Stimulated activated CD8-positive, alpha-beta memory T cell treated with anti-CD3 and anti-CD28 coated beads, Interleukin-15, amount 100 ng/mL, for 48 hours (primary cell): ENCODE measurements at regions not wholly inside any gene's neighbourhood (a gene's known extent, or its start where the extent isn't known, plus 50 kb on each side); places are given as distances from the start of the nearest gene placed in this dataset.

Experiments
- DNase-seq, 2 donors: peaks; one replicate each; pipeline ENCODE4 v3.0.0-alpha.2; 2020; ENCODE audit warnings: low read depth in 2 of 2

DNA sequence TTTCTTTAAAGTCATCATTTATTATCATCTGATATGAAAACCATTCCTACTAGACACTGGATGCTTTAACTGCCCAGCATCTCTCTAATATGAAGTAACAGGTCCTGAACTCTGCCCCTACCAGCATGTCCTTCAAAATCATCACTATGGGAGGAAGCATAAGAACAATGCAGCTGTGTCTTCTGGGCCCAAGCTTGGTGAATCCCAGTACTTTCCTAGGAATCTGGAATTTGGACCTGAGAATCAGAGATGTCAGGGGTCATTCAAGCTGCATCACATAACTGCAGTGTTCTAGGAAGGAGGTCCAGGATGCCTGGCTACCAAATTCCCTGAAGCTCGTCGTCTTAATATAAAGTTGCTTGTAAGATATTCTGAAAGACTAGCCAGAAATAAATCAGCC is 182.7 kb downstream of the AHR start:
- DNase-seq, result no peak

DNA sequence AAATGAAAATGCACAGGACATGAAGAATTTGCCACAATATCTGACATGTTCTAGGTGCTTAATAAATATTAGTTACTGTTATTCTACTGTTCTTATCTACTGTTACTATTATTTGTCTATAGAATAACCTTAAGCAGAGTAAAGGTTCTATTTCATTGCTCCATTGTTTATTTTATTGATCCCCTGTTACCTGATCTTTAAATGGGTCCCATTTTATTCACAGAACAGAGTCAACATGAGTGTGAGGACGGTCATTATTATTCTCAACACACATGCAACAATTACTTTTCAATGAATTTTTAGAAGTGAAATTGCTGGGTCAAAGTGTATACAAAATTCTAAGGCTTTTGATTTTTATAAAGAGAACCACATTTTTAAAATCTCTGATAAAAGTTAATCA is 186.9 kb downstream of the AHR start:
- no peak for DNase-seq

DNA sequence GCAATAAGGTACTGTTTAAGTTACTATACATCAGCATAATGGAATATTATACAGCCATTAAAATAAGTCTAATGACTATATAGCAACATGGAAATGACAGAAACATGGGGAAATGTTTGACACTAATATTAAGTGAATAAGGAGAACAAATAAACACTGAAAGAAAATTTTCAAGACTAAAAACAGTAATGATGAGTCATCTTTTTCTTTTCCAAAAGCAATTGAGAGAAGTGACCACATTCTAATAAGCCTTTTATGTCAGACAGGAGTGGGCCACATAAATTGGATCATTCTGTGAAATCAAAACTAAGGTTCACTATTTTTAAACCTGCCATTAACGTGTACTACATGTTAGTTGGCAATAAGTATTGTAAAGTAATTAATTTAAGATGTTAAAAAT is 187.5 kb downstream of the AHR start:
- DNase-seq, result no peak

DNA sequence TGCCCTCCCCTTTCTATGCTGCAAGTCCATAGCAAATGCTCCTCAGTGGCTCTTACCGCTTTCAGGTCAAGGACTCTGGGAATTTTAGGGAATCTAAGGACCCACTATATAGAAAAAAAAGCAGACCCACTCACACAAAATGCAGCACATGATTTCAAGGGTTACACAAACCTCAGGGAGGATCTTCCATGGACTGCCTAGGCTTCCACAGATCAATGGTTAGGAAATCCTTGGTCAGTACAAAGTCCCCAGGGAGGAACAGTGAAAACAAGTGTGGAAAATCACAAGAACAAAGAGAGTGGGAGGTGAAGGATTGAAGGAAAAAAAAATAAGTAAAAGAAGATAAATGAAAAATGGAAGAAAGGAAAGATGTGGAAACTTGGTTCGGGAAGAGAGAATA is 188.4 kb downstream of the AHR start:
- no peak for DNase-seq

DNA sequence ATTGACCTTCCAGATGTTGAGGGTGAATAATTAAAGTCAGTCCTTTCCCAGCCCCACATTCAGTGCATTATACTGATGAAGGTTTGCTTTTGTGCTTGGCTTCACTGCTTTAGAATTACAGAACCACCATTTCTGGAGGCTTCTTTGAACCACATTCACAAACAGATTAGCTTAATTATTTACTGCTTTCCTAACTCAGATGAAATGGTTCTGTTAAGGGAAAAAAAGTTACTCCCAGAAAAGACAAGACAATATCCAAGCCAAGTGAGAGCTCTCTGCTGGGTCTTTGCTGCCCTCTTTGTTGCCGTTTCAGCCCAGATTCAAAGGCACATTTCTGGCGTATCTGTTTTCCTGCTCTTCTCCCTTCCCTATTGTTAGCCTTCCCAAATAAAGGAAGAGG is 188.9 kb downstream of the AHR start:
- DNase-seq, result no peak

DNA sequence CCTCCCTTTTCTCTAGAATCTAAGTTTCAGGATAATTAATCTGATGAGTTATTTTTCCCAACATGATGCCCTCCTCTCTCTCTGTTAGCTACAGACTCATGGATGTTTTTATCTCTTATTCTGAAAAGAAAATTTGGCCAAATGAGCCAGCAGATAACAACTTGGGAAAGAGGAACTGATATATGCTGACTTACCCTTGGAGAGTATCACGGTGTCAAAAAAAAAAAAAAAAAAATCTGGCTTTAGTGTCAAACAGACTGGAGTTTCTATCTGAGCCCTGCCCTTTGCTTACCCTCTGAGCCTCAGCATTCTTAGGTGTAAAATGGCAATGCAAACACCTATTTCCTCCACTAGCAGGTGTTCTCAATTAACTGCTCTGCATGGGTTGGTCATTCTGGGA is 190.4 kb downstream of the AHR start:
- DNase-seq, result no peak

DNA sequence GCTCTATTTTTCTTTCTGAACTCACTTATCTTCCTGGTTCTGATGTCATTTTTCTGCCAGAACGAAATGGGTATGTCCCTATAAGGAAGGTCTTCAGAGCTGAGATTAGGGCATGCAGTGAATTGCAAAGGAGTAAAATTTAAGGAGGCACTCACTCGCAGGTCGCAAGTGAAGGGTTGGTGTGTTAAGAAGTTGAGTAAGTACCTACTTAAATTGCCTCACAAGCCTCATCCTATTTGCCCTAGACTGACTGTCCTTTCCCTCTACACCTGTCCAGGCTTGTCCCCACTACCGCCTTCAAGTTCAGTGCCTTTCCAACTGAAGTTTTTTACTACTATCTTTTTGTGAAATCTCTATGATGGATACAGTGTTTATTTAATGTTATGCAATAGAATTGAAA is 191.5 kb downstream of the AHR start:
- no peak for DNase-seq

DNA sequence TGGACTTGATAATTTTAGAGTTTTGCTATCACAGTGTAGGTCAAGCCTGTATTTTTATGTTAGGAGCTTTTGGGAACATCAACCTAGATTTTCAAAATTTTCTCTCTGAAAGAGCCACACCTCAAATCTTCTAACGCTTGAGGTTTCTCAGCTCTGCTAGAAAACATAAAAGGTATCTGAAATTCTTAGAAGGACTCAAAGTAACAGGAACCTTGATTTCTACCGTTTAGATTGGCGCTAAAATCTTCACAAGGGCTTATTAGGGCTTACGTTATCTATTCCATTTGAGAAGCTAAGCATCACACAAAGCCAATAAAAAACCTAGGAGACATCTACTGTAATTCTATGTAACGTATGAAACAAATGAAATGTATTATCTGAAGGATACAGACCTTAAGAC is 192.4 kb downstream of the AHR start:
- no peak for DNase-seq

DNA sequence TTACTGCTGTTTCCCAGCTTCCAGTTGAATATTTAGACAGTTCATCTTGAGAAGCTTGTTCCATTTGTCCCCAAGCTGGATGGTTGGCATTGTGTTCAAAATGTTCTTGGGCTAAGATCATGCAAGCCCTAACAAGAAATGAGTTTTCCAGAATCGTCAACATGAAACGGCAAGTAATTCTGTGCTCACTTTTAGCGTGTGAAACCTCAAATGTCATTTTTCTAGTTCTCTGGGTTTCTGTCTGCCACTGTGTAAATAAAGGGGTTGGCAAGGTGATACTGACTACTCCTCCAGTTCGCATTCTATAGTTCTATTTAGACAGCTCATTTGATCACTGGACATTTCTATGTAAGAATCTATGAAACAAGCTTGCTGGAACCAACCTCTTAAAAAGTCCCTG is 194.0 kb downstream of the AHR start:
- no peak for DNase-seq

DNA sequence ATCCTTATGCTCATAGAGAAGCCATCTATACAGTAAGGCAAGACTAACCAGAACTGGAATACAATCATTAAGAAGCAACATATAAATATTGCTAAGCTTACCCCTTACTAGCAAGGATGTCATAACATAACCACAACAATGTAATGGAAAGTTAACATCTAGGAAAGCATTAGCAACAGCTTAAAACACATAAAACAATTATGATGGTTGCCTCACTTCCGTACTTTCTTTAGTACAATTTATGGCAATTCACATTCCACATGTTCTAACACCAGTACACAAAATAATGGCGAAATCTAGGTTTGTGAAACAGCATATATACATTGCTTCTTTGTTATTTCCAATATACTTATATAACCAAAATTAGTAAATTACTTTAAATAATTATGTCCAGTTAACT is 195.0 kb downstream of the AHR start:
- no peak for DNase-seq

DNA sequence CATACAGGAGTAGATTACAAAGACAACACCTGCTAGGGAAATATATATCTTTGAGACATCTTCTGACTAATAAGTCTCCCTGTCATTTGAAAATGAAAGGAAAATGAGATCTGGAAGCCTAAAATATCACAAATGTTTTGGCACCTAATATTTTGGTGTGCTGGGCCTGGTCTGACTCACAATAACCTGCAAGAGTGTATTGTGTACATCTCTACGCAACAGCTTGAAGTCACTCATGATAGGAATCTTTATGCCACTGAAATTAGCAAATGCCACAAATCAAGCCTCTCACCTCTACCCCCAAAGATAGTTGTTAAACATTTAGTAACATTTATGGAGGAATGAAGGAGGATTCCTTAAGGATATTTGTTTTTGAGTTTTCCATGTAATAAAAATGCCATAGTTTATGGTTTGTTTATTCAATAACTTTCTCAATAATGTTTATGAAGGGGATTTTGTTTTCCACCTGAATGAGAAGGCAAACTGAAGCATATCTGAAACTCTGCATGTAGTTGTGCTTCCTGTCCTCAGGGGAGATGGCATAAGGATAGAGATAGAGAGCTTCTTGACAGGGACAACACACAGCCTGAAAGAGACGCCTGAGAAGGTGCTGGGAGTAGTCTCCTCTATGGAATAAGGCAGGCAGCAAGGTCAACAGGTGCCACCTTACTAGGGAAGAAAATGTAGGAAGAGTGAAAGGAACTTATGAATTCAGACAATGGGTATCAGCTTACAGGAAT is 197.4 kb downstream of the AHR start:
- DNase-seq, result no peak

DNA sequence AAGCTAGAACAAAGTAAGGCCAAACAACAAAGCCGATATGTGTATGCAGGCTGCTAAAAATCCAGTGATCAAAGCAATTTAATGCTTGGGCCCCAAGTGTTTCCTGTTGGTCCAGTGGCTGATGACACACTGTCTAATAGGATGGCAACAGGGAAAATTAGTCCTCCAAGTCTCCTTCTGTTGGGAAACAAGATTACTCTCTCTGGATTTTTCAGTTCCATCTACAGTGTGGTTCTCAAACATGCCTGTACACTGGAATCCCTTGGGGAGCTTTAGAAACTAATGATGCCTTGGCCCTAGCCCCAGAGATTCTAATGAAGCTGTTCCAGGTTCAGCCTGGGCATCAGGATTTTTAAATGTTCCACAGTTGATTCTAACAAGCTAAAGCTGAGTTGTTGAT is 198.7 kb downstream of the AHR start:
- DNase-seq, result no peak

DNA sequence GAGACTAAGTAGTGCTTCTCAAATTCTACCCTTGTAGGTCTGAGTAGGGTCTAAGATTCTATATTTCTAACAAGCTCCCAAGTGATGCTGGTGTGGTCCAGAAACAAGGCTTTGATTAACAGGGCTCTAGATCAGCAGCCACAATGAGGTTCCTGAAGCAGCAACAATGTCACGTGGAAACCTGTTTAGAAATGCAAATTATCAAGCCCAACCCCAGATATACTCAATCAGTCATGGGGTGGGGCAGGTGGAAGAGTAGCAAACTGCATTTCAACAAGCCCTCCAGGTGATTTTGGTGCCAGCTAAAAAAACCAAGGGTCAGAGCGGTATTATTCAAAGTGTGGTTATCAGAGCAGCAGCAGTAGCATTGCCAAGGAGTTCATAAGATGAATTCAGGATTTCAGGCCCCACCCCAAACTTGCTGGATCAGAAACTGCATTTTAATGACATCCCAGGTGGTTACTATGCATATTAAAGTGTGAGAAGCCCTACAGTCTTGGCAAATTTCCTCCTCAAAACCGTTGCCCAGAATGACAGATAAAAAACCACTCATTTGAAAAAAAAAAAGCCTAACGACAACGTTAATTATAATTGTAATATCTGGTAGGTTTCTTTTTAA is 199.2 kb downstream of the AHR start:
- no peak for DNase-seq

DNA sequence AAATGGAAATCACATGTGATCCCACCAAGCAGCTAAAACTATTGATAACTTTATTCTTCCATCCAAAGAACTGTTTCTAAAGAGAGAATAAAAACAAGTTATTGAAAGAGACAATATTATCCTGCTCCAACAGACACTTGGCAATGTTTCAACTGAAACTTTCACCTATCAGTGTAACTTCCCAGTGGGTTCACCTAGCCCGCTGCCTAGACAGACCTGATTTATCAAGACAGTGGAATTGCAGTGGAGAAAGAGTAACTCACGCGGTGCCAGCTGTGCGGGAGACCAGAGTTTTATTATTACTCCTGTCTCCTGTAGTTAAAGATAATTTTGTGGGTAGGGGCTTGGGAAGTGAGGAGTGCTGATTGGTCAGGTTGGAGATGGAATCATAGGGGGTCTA is 199.8 kb downstream of the AHR start:
- no peak for DNase-seq

DNA sequence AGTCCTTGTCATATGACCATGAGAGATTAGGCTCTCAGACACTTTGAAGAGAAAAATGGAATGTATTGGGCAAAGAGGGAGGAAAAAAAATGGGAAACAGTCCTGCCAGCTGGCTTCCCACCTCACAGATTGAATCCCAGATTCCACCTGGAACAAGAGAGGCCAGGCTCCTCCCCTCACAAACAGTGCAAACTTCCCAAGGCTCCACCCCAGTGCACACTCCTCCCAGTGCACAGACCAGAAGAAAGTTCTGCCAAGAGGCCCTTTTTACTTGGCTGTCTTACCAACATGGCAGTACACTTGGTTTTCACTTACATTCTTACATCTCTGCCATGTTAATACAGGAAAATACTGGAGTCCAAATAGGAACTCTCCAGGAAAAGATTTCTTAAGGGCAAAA is 202.3 kb downstream of the AHR start:
- DNase-seq, result no peak

DNA sequence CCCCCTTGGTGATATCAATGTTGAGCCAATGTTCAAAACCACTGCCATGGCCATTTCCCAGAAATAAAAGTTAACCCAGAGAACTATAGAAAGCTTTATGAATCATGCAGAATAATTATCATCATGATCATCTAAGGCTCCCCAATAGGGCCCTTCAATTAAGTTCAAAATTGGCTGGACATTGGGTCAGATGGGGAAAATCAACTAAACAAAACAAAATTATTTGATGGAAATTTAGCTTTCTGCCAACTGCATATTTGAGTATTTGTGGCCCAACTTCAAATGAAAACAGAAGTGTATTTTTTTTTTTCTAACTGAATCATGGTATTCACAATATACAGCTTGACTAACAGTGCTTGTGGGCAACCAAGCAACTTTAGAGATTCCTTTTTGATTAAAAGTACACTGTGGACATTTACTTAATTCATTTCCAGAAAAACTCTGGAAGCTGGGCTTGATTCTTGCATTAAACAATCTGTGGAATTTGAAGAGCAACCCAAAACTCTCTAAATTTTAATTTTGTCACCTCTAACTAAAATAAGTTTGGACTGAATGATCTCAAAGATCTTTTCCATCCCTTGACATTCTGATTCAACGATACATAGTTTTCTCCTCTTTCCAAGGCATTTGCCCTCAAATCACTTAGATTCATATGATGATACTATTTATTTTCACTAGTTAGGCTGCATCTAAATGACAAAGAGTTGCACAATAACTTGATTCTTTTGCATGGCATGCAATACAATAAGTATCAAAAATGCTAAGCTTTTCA is 203.2 kb downstream of the AHR start:
- DNase-seq, result no peak

DNA sequence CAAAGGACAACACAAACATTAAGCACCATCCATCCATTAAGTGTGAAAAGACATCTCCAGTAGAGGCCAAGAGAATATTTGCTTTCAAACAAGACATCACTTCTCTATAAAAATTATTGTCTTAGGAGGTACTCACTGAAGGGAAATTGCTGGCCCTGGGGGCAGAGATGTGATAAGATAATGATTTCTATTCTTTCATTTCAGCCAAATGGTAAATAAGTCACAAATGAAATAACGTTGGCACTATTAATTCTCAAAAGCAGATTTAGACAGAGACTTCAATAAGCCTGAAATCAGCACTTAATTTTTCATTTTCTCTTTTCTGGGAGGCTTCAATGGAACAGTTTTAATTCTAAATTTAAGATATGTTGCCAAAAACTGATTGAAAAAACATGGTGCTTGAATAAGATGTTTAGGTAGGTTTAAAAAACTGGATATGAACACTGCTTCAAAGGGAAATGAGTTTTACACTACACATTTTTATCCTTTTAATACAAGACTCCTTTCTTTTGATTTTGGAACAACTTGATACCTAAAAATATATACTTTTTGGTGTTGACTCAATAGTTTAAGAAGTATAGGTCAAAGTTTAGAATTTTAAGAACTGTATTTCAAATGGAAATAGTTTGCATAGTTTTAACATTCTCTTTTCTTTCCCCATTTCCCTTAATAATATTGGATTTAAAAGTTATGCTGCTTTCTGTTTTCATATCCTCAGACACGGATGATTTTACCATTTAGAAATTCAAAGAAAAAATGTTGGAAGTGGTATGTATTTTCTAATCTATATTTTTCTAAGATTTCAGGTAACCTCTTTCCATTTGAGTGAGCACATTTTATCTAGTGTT is 204.0 kb downstream of the AHR start:
- DNase-seq, result no peak

DNA sequence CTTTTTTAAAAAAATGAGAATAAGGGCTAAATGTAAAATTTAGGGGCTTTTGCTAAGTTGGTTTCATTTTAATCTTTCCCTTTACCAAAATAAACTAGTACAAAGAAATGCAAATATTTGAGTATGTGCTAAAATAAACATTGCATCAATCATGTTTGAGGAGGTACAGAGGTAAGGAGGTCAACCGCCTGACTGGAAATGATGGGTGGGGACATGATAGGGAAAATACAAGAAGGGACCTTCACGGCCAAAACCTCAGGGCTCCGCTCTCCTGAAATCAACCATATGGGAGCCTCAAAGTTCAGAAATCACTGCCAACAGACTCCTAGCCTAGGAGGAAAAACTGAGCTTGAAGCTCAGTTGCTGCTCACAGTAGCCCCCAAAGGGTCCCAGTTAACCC is 207.6 kb downstream of the AHR start:
- DNase-seq, result no peak

DNA sequence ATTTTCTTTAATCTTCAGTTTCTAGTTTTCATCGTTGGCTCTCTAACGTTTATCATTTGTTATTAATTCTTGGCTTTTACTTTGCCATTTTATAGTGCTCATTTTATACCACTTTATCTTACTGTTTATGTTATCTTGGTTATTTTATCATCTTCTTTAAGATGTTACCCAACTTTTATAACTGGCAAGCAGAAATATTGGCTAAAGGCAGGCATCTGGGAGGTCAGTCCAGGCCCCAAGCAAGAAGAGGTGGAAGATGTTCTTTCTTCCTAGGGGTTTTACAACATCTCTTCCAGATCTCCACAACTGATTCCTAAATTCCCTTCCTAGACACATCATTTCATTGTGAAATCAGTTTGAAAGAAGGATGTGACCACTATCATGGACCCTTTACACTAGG is 208.1 kb downstream of the AHR start:
- DNase-seq, result no peak

DNA sequence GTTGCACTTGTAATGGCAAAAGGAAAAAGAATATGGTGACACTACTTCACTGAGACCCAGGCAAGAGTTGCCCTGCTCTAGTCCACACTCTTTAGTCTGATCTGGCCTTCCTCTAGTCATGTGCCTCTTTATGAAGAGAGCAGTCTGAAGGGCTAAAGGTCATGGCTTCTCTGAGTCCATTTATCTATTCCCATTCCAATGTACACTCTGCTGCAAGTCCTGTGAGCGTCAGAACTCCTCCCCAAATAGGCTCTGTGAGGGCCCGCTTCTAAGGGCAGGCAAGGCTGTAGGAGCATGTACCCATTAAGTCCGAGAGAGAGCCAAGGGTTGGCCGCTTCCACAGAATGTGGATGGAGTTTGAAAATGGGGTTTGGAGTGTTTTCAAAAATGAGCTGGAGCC is 209.3 kb downstream of the AHR start:
- DNase-seq, result no peak

DNA sequence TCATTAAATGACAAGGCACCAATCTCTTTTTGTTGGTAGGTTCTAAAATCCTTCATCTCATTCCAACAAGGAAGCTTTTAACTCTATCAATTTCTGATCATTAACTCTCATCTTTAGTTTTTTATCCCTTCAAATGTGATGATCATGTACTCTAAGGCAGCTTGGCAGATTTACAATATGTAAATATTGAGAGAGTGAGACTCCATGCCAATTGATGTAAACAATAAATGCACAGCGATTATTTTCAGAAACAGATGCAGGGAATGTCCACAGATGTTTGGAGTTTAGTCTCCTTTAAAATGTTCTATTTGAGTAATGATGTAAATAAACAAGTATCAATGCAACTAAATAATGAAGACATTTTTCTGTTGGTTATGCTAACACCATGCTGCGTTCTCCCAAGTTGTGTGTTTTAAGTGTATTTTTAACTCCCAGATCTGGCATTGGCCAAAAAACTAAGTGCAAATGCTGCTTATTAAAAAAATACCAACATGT is 213.8 kb downstream of the AHR start:
- DNase-seq, result no peak

DNA sequence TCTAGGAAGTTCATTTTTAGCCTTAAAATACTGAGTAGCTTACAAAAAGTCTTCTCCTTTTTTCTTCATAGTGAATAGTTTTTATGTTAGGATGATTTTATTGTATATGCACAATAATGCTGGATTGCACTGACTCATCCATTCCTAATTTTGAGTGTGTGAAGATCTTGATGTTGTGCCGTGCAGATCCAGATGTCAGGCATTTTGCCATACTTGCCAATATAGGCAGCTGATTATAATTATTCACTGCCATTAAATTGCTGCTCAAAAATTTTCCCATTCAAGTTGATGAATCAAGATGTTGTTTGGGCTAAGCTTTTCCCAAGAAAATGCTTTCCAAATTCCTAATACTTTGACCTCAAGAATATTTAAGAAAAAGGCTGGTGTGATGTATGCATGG is 218.3 kb downstream of the AHR start:
- DNase-seq, result no peak
